Activated B cell treated with CpG ODN at 0.5 μM for 24 hours (primary cell): ENCODE measurements at regions not wholly inside any gene's neighbourhood (a gene's known extent, or its start where the extent isn't known, plus 50 kb on each side); places are given as distances from the start of the nearest gene placed in this dataset.
"Not testable (repeated sequence)": the region's sequence is repeated elsewhere in the genome, so short reads cannot be mapped to it uniquely, and the experiment has no call there.

Source experiments
- ATAC-seq: fragments of 200-7000 bp; cut with Tn5 transposase; one replicate; pipeline ENCODE4 v1.10.0; 2021; ENCODE audit warnings: low read depth, mild to moderate bottlenecking, moderate library complexity
- CTCF ChIA-PET: fragments of 350-600 bp; sonication (Branson Sonifier 250); formaldehyde crosslinking; loops from one replicate; lab custom pipeline; 2021; ENCODE audit warnings: antibody characterized with exemption; lab: Charles Lee
- POLR2A ChIA-PET: fragments of 350-600 bp; sonication (Branson Sonifier 250); formaldehyde crosslinking; loops from one replicate; lab custom pipeline; 2021; ENCODE audit warnings: antibody characterized with exemption; lab: Charles Lee
- DNase-seq: peaks from one replicate; pipeline ENCODE4 v3.0.0; 2022
- H3K27ac Mint-ChIP-seq: one replicate; pipeline ENCODE4 v1.8.0; 2020; ENCODE audit warnings: mixed read lengths
- H3K27me3 Mint-ChIP-seq: one replicate; pipeline ENCODE4 v1.8.0; 2021; ENCODE audit warnings: mixed read lengths
- H3K36me3 Mint-ChIP-seq: one replicate; pipeline ENCODE4 v1.8.0; 2021; ENCODE audit warnings: low read depth, mixed read lengths
- H3K4me1 Mint-ChIP-seq: one replicate; pipeline ENCODE4 v1.8.0; 2021; ENCODE audit warnings: mixed read lengths
- H3K4me3 Mint-ChIP-seq: one replicate; pipeline ENCODE4 v1.8.0; 2020; ENCODE audit warnings: mild to moderate bottlenecking, mixed read lengths
- H3K9me3 Mint-ChIP-seq: one replicate; pipeline ENCODE4 v1.8.0; 2020; ENCODE audit warnings: mixed read lengths
- CTCF ChIP-seq: fragments of 200-600 bp; IDR thresholded peaks from one replicate; pipeline ENCODE4 v1.8.0; 2022; ENCODE audit warnings: antibody characterized with exemption, mild to moderate bottlenecking
- intact Hi-C: fragments of 100-400 bp; cut with micrococcal nuclease; formaldehyde crosslinking; loops from one replicate; pipeline ENCODE4 v1.15.1; 2024

DNA sequence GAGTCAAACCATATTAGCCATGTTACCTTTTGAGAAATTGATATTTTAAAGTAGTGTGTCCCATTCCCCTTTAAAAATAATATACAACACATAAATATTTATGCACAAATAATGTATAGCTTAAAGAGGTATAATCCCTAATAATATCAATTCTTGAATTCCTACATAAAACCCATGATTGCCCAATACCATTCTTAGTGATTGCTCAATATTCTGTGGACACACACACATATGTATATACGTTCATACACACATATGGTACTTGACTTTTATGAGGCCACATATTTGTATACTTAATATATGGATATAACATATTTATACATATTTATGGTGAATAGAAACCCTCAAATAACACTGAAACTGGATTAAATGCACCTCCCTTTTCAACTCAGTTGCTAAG is 367.4 kb downstream of the ZBBX start:
- Mint-ChIP-seq H3K4me1 (no peaks in the 10 kb centered on the region), H3K27ac (no peak overlapping the region), H3K9me3 (peaks cover 3% of the 10 kb centered on the region), H3K27me3 (no peaks in the 10 kb centered on the region), H3K36me3 (no peaks in the 10 kb centered on the region), H3K4me3 (no peak overlapping the region)
- intact Hi-C loops = loop anchor here (10.0 kb wide), 1 partner anchor 212 kb away; no protein-coding TSS in a partner anchor
- no peak for DNase-seq
- ChIA-PET CTCF (no interaction called here), POLR2A (no interaction called here)
- no peak for ATAC-seq
- no peak for TF ChIP-seq CTCF

DNA sequence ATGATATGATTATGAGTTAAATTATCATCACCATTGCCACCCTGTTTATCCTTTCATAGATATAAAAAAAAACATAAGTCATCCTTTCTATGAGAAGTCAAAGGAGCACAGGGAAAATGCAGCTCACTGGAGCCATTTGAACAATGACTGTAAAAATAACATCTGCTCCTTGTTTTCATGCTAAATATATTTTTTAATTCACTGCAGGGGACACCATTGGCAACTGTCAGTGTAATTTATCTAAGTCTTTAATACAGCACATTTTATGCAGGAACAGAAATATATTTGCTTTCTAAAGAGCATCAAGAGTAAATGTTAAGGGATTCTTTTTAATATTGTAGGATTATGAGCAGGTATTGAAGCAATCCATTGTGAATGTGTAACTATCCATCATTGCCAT is 371.3 kb downstream of the ZBBX start:
- POLR2A ChIA-PET = no interaction called here
- no peaks in the 10 kb centered on the region for H3K4me1 Mint-ChIP-seq
- peaks cover 6% of the 10 kb centered on the region for H3K9me3 Mint-ChIP-seq
- no peak for DNase-seq
- H3K27ac Mint-ChIP-seq = no peak overlapping the region
- H3K4me3 Mint-ChIP-seq = no peak overlapping the region
- CTCF ChIA-PET = no interaction called here
- H3K27me3 Mint-ChIP-seq = no peaks in the 10 kb centered on the region
- intact Hi-C loops = no loop called here
- H3K36me3 Mint-ChIP-seq = no peaks in the 10 kb centered on the region
- no peak for TF ChIP-seq CTCF
- ATAC-seq = no peak

GRCh38 chr3:167001374-167001773 is 378.7 kb downstream of the ZBBX start:
- ChIA-PET CTCF (no interaction called here), POLR2A (no interaction called here)
- DNase-seq = no peak
- H3K36me3 Mint-ChIP-seq = no peaks in the 10 kb centered on the region
- no peaks in the 10 kb centered on the region for H3K27me3 Mint-ChIP-seq
- H3K27ac Mint-ChIP-seq = no peak overlapping the region
- TF ChIP-seq CTCF = no peak
- intact Hi-C loops = no loop called here
- no peak overlapping the region for H3K4me3 Mint-ChIP-seq
- peaks cover 9% of the 10 kb centered on the region for H3K9me3 Mint-ChIP-seq
- H3K4me1 Mint-ChIP-seq = no peaks in the 10 kb centered on the region
- no peak for ATAC-seq

DNA sequence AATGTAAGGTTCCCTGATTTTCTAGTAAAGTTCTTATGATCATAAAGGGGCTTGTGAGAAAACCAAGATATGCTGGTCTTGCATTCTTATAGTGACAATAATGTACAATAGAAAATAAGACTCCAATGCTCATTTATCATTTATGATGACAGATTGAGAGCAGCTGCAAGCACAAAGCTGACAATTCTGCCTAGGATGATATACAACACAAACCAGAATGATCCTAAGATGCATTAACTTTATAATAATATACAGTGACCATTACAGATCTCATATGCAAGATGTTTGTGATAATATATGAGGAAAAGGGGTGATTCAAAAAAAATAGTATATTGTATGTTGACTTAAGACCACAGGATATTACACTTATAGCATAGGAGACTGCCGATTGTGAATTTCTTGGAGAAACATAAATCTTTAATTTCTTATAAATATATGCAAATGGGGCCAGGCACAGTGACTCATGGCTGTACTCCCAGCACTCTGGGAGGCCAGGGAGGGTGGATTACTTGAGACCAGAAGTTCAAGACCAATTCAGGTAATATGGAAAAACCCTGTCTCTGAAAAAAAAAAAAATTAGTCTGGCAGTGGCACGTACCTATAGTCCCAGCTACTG is 387.0 kb downstream of the ZBBX start:
- Mint-ChIP-seq H3K36me3 (no peaks in the 10 kb centered on the region), H3K4me1 (no peaks in the 10 kb centered on the region), H3K27me3 (no peaks in the 10 kb centered on the region), H3K9me3 (no peaks in the 10 kb centered on the region), H3K4me3 (no peak overlapping the region), H3K27ac (no peak overlapping the region)
- intact Hi-C loops = no loop called here
- TF ChIP-seq CTCF = no peak
- ATAC-seq (no peak), DNase-seq (no peak)
- POLR2A ChIA-PET = no interaction called here
- CTCF ChIA-PET = no interaction called here

DNA sequence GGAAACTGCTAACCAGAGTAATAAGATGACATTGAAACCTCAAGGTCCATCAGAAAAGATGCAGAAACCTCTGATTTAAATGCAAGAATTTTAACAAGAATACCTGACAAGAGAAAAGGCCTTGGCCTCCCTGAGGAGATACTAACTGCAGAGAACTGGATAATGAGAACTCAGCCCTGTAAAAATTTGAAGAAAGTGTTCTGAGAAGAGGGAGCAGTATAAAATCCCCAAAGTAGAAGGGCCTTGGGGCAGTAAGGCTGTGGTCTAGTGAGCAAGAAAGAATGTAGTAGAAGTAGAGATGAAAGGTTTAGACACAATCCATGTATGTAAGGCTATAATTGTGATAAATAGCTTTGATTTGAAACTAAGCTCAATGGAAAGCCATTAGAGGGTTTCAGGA is 394.1 kb downstream of the ZBBX start:
- no peak overlapping the region for H3K27ac Mint-ChIP-seq
- DNase-seq (no peak), ATAC-seq (no peak)
- intact Hi-C loops = no loop called here
- POLR2A ChIA-PET = no interaction called here
- H3K36me3 Mint-ChIP-seq = no peaks in the 10 kb centered on the region
- peaks cover 2% of the 10 kb centered on the region for H3K9me3 Mint-ChIP-seq
- CTCF ChIA-PET = no interaction called here
- H3K27me3 Mint-ChIP-seq = no peaks in the 10 kb centered on the region
- H3K4me1 Mint-ChIP-seq = no peaks in the 10 kb centered on the region
- H3K4me3 Mint-ChIP-seq = no peak overlapping the region
- TF ChIP-seq CTCF = no peak

- DNase-seq, H3K27ac Mint-ChIP-seq, intact Hi-C loops, ATAC-seq, H3K4me3 Mint-ChIP-seq, H3K36me3 Mint-ChIP-seq, H3K4me1 Mint-ChIP-seq, POLR2A ChIA-PET, H3K27me3 Mint-ChIP-seq, H3K9me3 Mint-ChIP-seq, CTCF ChIA-PET: not testable (repeated sequence)
Observed at GRCh38 chr3:166975796-166976195, 404.3 kb downstream of the ZBBX start.

DNA sequence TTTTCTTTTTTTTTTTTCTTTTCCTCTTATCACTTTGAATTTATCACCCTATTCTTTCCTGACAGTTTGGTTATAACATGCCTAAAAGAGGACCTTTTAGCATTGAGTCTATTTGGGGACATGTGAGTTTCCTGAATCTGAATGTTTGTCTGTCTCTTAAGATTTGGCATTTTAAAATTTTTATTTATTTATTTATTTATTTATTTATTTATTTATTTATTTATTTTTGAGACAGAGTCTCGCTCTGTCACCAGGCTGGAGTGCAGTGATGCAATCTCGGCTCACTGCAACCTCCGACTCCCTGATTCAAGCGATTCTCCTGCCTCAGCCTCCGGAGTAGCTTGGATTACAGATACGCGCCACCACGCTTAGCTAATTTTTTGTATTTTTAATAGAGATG is 412.4 kb downstream of the ZBBX start:
- H3K27me3 Mint-ChIP-seq, H3K36me3 Mint-ChIP-seq, intact Hi-C loops, ATAC-seq, CTCF ChIA-PET, DNase-seq, H3K4me3 Mint-ChIP-seq, POLR2A ChIA-PET, H3K9me3 Mint-ChIP-seq, H3K27ac Mint-ChIP-seq, H3K4me1 Mint-ChIP-seq: not testable (repeated sequence)
